Colon (tissue), 2 donors: ENCODE measurements at regions not wholly inside any gene's neighbourhood (a gene's known extent, or its start where the extent isn't known, plus 50 kb on each side); places are given as distances from the start of the nearest gene placed in this dataset.
"Not testable (repeated sequence)": the region's sequence is repeated elsewhere in the genome, so short reads cannot be mapped to it uniquely, and the experiment has no call there.

Experiments
- FAIRE-seq: peaks from 2 replicates; lab custom pipeline; 2012; peaks lifted over from hg19 to GRCh38; lab: Jason Lieb, UNC
- donor health status: control.
- donor health status: control.

GRCh38 chr5:60546207-60546606 is 153.8 kb downstream of the DEPDC1B start:
- FAIRE-seq = no peak

- FAIRE-seq = no peak
Observed at GRCh38 chr5:60545551-60545950, 154.4 kb downstream of the DEPDC1B start.

- FAIRE-seq = no peak
Observed at GRCh38 chr5:60544142-60544541, 155.8 kb downstream of the DEPDC1B start.

- FAIRE-seq = no peak
Observed at GRCh38 chr5:60541980-60542379, 158.0 kb downstream of the DEPDC1B start.

GRCh38 chr5:60540856-60541805 is 158.8 kb downstream of the DEPDC1B start:
- FAIRE-seq = no peak

GRCh38 chr5:60538955-60539866 is 160.8 kb downstream of the DEPDC1B start:
- no peak for FAIRE-seq

- no peak for FAIRE-seq
Observed at GRCh38 chr5:60538426-60538825, 161.5 kb downstream of the DEPDC1B start.

GRCh38 chr5:60535951-60536350 is 164.0 kb downstream of the DEPDC1B start:
- no peak for FAIRE-seq

- FAIRE-seq = no peak
Observed at GRCh38 chr5:60535198-60535597, 164.8 kb downstream of the DEPDC1B start.

GRCh38 chr5:60533789-60534188 is 166.2 kb downstream of the DEPDC1B start:
- FAIRE-seq = no peak

GRCh38 chr5:60532796-60533195 is 167.2 kb downstream of the DEPDC1B start:
- FAIRE-seq = not testable (repeated sequence)

- FAIRE-seq = not testable (repeated sequence)
Observed at GRCh38 chr5:60530144-60530848, 169.7 kb downstream of the DEPDC1B start.

GRCh38 chr5:60529001-60529400 is 171.0 kb downstream of the DEPDC1B start:
- FAIRE-seq = no peak

GRCh38 chr5:60527072-60527471 is 172.9 kb downstream of the DEPDC1B start:
- no peak for FAIRE-seq

- FAIRE-seq = no peak
Observed at GRCh38 chr5:60526336-60526875, 173.6 kb downstream of the DEPDC1B start.

- FAIRE-seq = no peak
Observed at GRCh38 chr5:60522292-60522905, 177.6 kb downstream of the DEPDC1B start.

- FAIRE-seq = no peak
Observed at GRCh38 chr5:60521376-60522291, 178.3 kb downstream of the DEPDC1B start.

- no peak for FAIRE-seq
Observed at GRCh38 chr5:60520451-60521227, 179.3 kb downstream of the DEPDC1B start.

- no peak for FAIRE-seq
Observed at GRCh38 chr5:60519372-60519771, 180.6 kb downstream of the DEPDC1B start.
